Neuronal stem cell (in vitro differentiated cells): ENCODE measurements at regions not wholly inside any gene's neighbourhood (a gene's known extent, or its start where the extent isn't known, plus 50 kb on each side); places are given as distances from the start of the nearest gene placed in this dataset.

Experiments used
- DNase-seq: peaks from one replicate; pipeline ENCODE4 v3.0.0-alpha.2; 2013; ENCODE audit warnings: low spot score
- H2AFZ ChIP-seq: one replicate; pipeline ENCODE4 v1.6.1; 2013; ENCODE audit warnings: mild to moderate bottlenecking, low read length, inconsistent platforms
- H2AK5ac ChIP-seq: 2 replicates; pipeline ENCODE4 v1.6.1; 2013; ENCODE audit warnings: low read depth, mild to moderate bottlenecking, inconsistent platforms, low read length, moderate library complexity, mixed read lengths
- H2BK120ac ChIP-seq: 2 replicates; pipeline ENCODE4 v1.6.1; 2013; ENCODE audit warnings: low read depth, mild to moderate bottlenecking, inconsistent platforms, low read length, moderate library complexity, mixed read lengths
- H2BK12ac ChIP-seq: one replicate; pipeline ENCODE4 v1.6.1; 2013; ENCODE audit warnings: low read length, inconsistent platforms
- H2BK15ac ChIP-seq: 2 replicates; pipeline ENCODE4 v1.6.1; 2013; ENCODE audit warnings: mild to moderate bottlenecking, low read length, inconsistent platforms, mixed read lengths
- H2BK5ac ChIP-seq: one replicate; pipeline ENCODE4 v1.6.1; 2013; ENCODE audit warnings: inconsistent platforms, mild to moderate bottlenecking, low read length, moderate library complexity
- H3K14ac ChIP-seq: one replicate; pipeline ENCODE4 v1.6.1; 2013; ENCODE audit warnings: low read length, inconsistent platforms
- H3K18ac ChIP-seq: 2 replicates; pipeline ENCODE4 v1.6.1; 2013; ENCODE audit warnings: low read length, inconsistent platforms
- H3K23ac ChIP-seq: 2 replicates; pipeline ENCODE4 v1.6.1; 2013; ENCODE audit warnings: low read depth, mild to moderate bottlenecking, mixed read lengths, low read length, inconsistent platforms; ENCODE audit not compliant: poor library complexity
- H3K27ac ChIP-seq: replicated peaks from 3 replicates; pipeline ENCODE4 v1.5.1; 2013; ENCODE audit warnings: low read length, inconsistent platforms
- H3K27me3 ChIP-seq, 3 experiments: 2 replicates each; pipeline ENCODE4 v1.6.1; 2013; ENCODE audit warnings: low read length in 3 of 3, mild to moderate bottlenecking in 2 of 3, inconsistent platforms in 1 of 3, low read depth in 1 of 3, mixed read lengths in 1 of 3, moderate library complexity in 1 of 3; ENCODE audit not compliant: control insufficient read depth in 3 of 3, insufficient read depth in 3 of 3
- H3K36me3 ChIP-seq, 2 donors: replicated peaks in 1 of 2; 2 replicates each; pipeline ENCODE4 v1.6.1; 2013; ENCODE audit warnings: low read length in 2 of 2; ENCODE audit not compliant: control insufficient read depth in 2 of 2, insufficient read depth in 2 of 2
- H3K4ac ChIP-seq: 2 replicates; pipeline ENCODE4 v1.6.1; 2013; ENCODE audit warnings: inconsistent platforms, mild to moderate bottlenecking, low read length, moderate library complexity
- H3K4me1 ChIP-seq, 2 donors: 1 replicate in 1 of 2; 2 replicates in 1 of 2; pipeline ENCODE4 v1.6.1; 2013; ENCODE audit warnings: low read length in 2 of 2, low read depth in 1 of 2; ENCODE audit not compliant: control insufficient read depth in 2 of 2, insufficient read depth in 1 of 2
- H3K4me2 ChIP-seq: one replicate; pipeline ENCODE4 v1.6.1; 2013; ENCODE audit warnings: mild to moderate bottlenecking, low read length, inconsistent platforms; ENCODE audit not compliant: insufficient read depth, poor library complexity, severe bottlenecking
- H3K4me3 ChIP-seq, 2 donors: 2 replicates each; pipeline ENCODE4 v1.5.1; 2013; ENCODE audit warnings: low read length in 2 of 2, mild to moderate bottlenecking in 2 of 2, inconsistent platforms in 1 of 2, moderate library complexity in 1 of 2
- H3K79me1 ChIP-seq: one replicate; pipeline ENCODE4 v1.6.1; 2013; ENCODE audit warnings: low read depth, mild to moderate bottlenecking, inconsistent platforms, low read length, moderate library complexity
- H3K9ac ChIP-seq: one replicate; pipeline ENCODE4 v1.6.1; 2013; ENCODE audit warnings: mild to moderate bottlenecking, low read depth, low read length, inconsistent platforms; ENCODE audit not compliant: poor library complexity
- H3K9me3 ChIP-seq, 2 donors: replicated peaks in 1 of 2; 2 replicates each; pipeline versions ENCODE3 to v1.6.1; 2013; ENCODE audit warnings: low read length in 2 of 2, mild to moderate bottlenecking in 2 of 2, inconsistent platforms in 1 of 2, low read depth in 1 of 2, mixed read lengths in 1 of 2, moderate library complexity in 1 of 2; ENCODE audit not compliant: control insufficient read depth in 2 of 2, insufficient read depth in 1 of 2
- H4K8ac ChIP-seq: one replicate; pipeline ENCODE4 v1.6.1; 2013; ENCODE audit warnings: low read depth, mild to moderate bottlenecking, inconsistent platforms, low read length, moderate library complexity
- H4K91ac ChIP-seq: one replicate; pipeline ENCODE4 v1.6.1; 2013; ENCODE audit warnings: low read length, low read depth, mild to moderate bottlenecking, inconsistent platforms; ENCODE audit not compliant: poor library complexity
- WGBS, 2 donors: extraction: QIAGEN DNeasy Blood & Tissue Kit; methylation state at CpG; one replicate each; pipeline ENCODE4 v1.1.7; 2013; ENCODE audit warnings: missing lambda C conversion rate in 2 of 2, mixed read lengths in 1 of 2; ENCODE audit not compliant: insufficient read length in 2 of 2, insufficient replicate concordance in 1 of 2; ENCODE audit errors: extremely low coverage in 2 of 2; 5-methylcytosine and 5-hydroxymethylcytosine counted together

- no peak overlapping the region for H3K4ac ChIP-seq
- H3K27me3 ChIP-seq: no peaks in the 10 kb centered on the region
- no peak overlapping the region for H2BK12ac ChIP-seq
- no peaks in the 10 kb centered on the region for H3K9me3 ChIP-seq
- no peak overlapping the region for H2BK15ac ChIP-seq
- no peak for DNase-seq
- H4K91ac ChIP-seq: no peak overlapping the region
- no peak overlapping the region for H2BK120ac ChIP-seq
- no peak overlapping the region for H3K27ac ChIP-seq
- no peak overlapping the region for H3K4me2 ChIP-seq
- no peak overlapping the region for H3K23ac ChIP-seq
- H2BK5ac ChIP-seq: no peak overlapping the region
- no peak overlapping the region for H3K4me3 ChIP-seq
- no peak overlapping the region for H3K14ac ChIP-seq
- H3K36me3 ChIP-seq: no peaks in the 10 kb centered on the region
- no peaks in the 10 kb centered on the region for H3K4me1 ChIP-seq
- H3K79me1 ChIP-seq: no peaks in the 10 kb centered on the region
- no peak overlapping the region for H3K18ac ChIP-seq
- H3K9ac ChIP-seq: no peak overlapping the region
- no peak overlapping the region for H4K8ac ChIP-seq
- H2AK5ac ChIP-seq: no peak overlapping the region
- H2AFZ ChIP-seq: no peak overlapping the region
Observed at GRCh38 chr6:102623201-102623600, 1229.7 kb downstream of the GRIK2 start.

GRCh38 chr6:102619585-102619984 is 1226.1 kb downstream of the GRIK2 start:
- Histone ChIP-seq H4K8ac (no peak overlapping the region), H3K14ac (no peak overlapping the region), H4K91ac (no peak overlapping the region), H2AK5ac (no peak overlapping the region), H3K4ac (no peak overlapping the region), H3K23ac (no peak overlapping the region), H3K27me3 (no peaks in the 10 kb centered on the region), H3K4me3 (no peak overlapping the region), H3K36me3 (no peaks in the 10 kb centered on the region), H3K9ac (no peak overlapping the region), H2BK120ac (no peak overlapping the region), H3K27ac (no peak overlapping the region), H3K18ac (no peak overlapping the region), H2AFZ (no peak overlapping the region), H2BK5ac (no peak overlapping the region), H3K4me1 (no peaks in the 10 kb centered on the region), H2BK15ac (no peak overlapping the region), H3K4me2 (no peak overlapping the region), H3K9me3 (no peaks in the 10 kb centered on the region), H2BK12ac (no peak overlapping the region), H3K79me1 (no peaks in the 10 kb centered on the region)
- no CpG with 5 or more reads among the region's 2 CpGs for WGBS, 2 donors
- no peak for DNase-seq

- H3K18ac ChIP-seq: no peak overlapping the region
- H4K8ac ChIP-seq: peak overlapping the region; percentile 5
- H4K91ac ChIP-seq: no peak overlapping the region
- no peak overlapping the region for H3K9ac ChIP-seq
- H3K27me3 ChIP-seq: no peaks in the 10 kb centered on the region
- H2AFZ ChIP-seq: no peak overlapping the region
- no peak overlapping the region for H2BK12ac ChIP-seq
- H2BK5ac ChIP-seq: no peak overlapping the region
- no peak overlapping the region for H3K23ac ChIP-seq
- no peak overlapping the region for H3K4ac ChIP-seq
- H3K36me3 ChIP-seq: no peaks in the 10 kb centered on the region
- H3K27ac ChIP-seq: no peak overlapping the region
- no peaks in the 10 kb centered on the region for H3K4me1 ChIP-seq
- no peak overlapping the region for H2BK15ac ChIP-seq
- H3K4me3 ChIP-seq: peak overlapping the region in 1 of 2 donors; percentile 17
- H2AK5ac ChIP-seq: no peak overlapping the region
- no peak overlapping the region for H3K4me2 ChIP-seq
- peaks cover 0 to 15% of the 10 kb centered on the region in 2 donors for H3K9me3 ChIP-seq
- WGBS, 2 donors: no CpG with 5 or more reads among the region's 5 CpGs
- DNase-seq: no peak
- no peak overlapping the region for H3K14ac ChIP-seq
- H3K79me1 ChIP-seq: no peaks in the 10 kb centered on the region
- no peak overlapping the region for H2BK120ac ChIP-seq
Observed at GRCh38 chr6:102582569-102582968, 1189.1 kb downstream of the GRIK2 start.

GRCh38 chr6:102581378-102582124 is 1188.0 kb downstream of the GRIK2 start:
- H2BK120ac ChIP-seq: no peak overlapping the region
- no peak overlapping the region for H3K27ac ChIP-seq
- H3K4me3 ChIP-seq: peak overlapping the region in 1 of 2 donors; percentile 1
- DNase-seq: no peak
- H3K4me1 ChIP-seq: no peaks in the 10 kb centered on the region
- no peak overlapping the region for H2BK12ac ChIP-seq
- H3K9me3 ChIP-seq: peaks cover 0 to 15% of the 10 kb centered on the region in 2 donors
- no peak overlapping the region for H3K4me2 ChIP-seq
- H3K36me3 ChIP-seq: no peaks in the 10 kb centered on the region
- H3K79me1 ChIP-seq: no peaks in the 10 kb centered on the region
- no peak overlapping the region for H4K8ac ChIP-seq
- WGBS, 2 donors: no CpG with 5 or more reads among the region's 11 CpGs
- no peak overlapping the region for H2BK5ac ChIP-seq
- H3K18ac ChIP-seq: peak overlapping the region; percentile 48
- no peak overlapping the region for H3K9ac ChIP-seq
- peak overlapping the region; percentile 82 for H3K14ac ChIP-seq
- no peak overlapping the region for H3K4ac ChIP-seq
- H2AK5ac ChIP-seq: no peak overlapping the region
- H3K27me3 ChIP-seq: no peaks in the 10 kb centered on the region
- H2BK15ac ChIP-seq: no peak overlapping the region
- peak overlapping the region; percentile 3 for H3K23ac ChIP-seq
- H4K91ac ChIP-seq: no peak overlapping the region
- no peak overlapping the region for H2AFZ ChIP-seq
